ENCODE measurements at regions not wholly inside any gene's neighbourhood (a gene's known extent, or its start where the extent isn't known, plus 50 kb on each side); places are given as distances from the start of the nearest gene placed in this dataset.

- Histone ChIP-seq H3K4me3 (ENCODE audit: insufficient read depth, low read depth, low read length) (no peak overlapping the region), H3K4ac (ENCODE audit: low read depth, low read length) (no peak overlapping the region), H3K36me3 (ENCODE audit: control insufficient read depth, insufficient read depth, low read length) (no peaks in the 10 kb centered on the region), H2BK120ac (ENCODE audit: low read depth, low read length) (no peak overlapping the region), H3K79me1 (ENCODE audit: low read depth in 1 of 2, low read length in 2 of 2) (no peaks in the 10 kb centered on the region), H2BK5ac (ENCODE audit: low read depth, low read length, poor library complexity, severe bottlenecking) (no peak overlapping the region), H4K91ac (ENCODE audit: insufficient read depth, low read depth, low read length) (no peak overlapping the region), H3K9me1 (ENCODE audit: insufficient read depth, low read length) (no peaks in the 10 kb centered on the region), H4K8ac (ENCODE audit: low read depth in 2 of 2, low read length in 2 of 2) (no peak overlapping the region), H3K18ac (ENCODE audit: low read depth, low read length) (no peak overlapping the region), H4K5ac (ENCODE audit: low read depth, low read length) (no peak overlapping the region), H3K9ac (ENCODE audit: low read depth, low read length) (no peak overlapping the region), H3K9me3 (ENCODE audit: control insufficient read depth, insufficient read depth, low read length) (no peaks in the 10 kb centered on the region), H3K27ac (ENCODE audit: insufficient read depth, low read length) (no peak overlapping the region), H2AK5ac (ENCODE audit: low read depth, low read length) (no peak overlapping the region), H3K56ac (ENCODE audit: extremely low read depth, insufficient read depth, low read length) (no peak overlapping the region), H3K14ac (replicated peaks; ENCODE audit: low read depth, low read length) (no peak overlapping the region), H3K4me2 (ENCODE audit: low read depth, low read length) (no peak overlapping the region), H2BK15ac (ENCODE audit: low read depth, low read length) (no peak overlapping the region), H2AFZ (replicated peaks; ENCODE audit: low read length, poor library complexity) (no peak overlapping the region), H2BK20ac (ENCODE audit: low read depth, low read length) (no peak overlapping the region), H2AK9ac (replicated peaks; ENCODE audit: low read depth, low read length, poor library complexity) (no peak overlapping the region), H3K27me3 (ENCODE audit: control insufficient read depth, insufficient read depth, low read length) (no peaks in the 10 kb centered on the region), H3K23ac (ENCODE audit: low read depth, low read length) (no peak overlapping the region), H3K4me1 (ENCODE audit: control insufficient read depth, insufficient read depth, low read length) (no peaks in the 10 kb centered on the region), H4K20me1 (ENCODE audit: insufficient read depth, low read length) (no peaks in the 10 kb centered on the region)
- no peak for DNase-seq
- ATAC-seq (ENCODE audit: low read depth): no peak
- no TSS peak for BruUV-seq (replicated peaks)
- no CpG with 5 or more reads among the region's 4 CpGs for WGBS, 2 experiments (ENCODE audit: extremely low coverage in 2 of 2, insufficient read length in 1 of 2)
- intact Hi-C loops (cut with micrococcal nuclease): no loop called here
- dilution Hi-C loops (cut with HindIII; ENCODE audit: low sequenced_read_pairs, unreplicated experiment): no loop called here
- TF ChIP-seq CEBPB (IDR thresholded peaks at IDR 0.05; ENCODE audit: low read depth, low read length) (no peak), MAFK (IDR thresholded peaks at IDR 0.05; ENCODE audit: low read depth, low read length) (no peak), SMC3 (IDR thresholded peaks at IDR 0.05; ENCODE audit: low read depth, low read length) (no peak), CHD1 (IDR thresholded peaks at IDR 0.05; ENCODE audit: low read depth, low read length) (no peak), NFE2L2 (IDR thresholded peaks at IDR 0.05; ENCODE audit: low read depth, low read length) (no peak), ELK1 (IDR thresholded peaks at IDR 0.05; ENCODE audit: borderline replicate concordance, low read depth, low read length) (no peak), MXI1 (IDR thresholded peaks at IDR 0.05; ENCODE audit: borderline replicate concordance, low read depth, low read length) (no peak), RFX5 (IDR thresholded peaks at IDR 0.05; ENCODE audit: low read depth, low read length) (no peak), BHLHE40 (IDR thresholded peaks at IDR 0.05; ENCODE audit: low read depth, low read length) (no peak), RAD21 (IDR thresholded peaks at IDR 0.05; ENCODE audit: low read length) (no peak), POLR2A (IDR thresholded peaks at IDR 0.05; ENCODE audit: low read depth, low read length) (no peak), CTCF (conservative IDR thresholded peaks at IDR 0.05; ENCODE audit: low read depth, low read length) (no peak), FOS (IDR thresholded peaks at IDR 0.05; ENCODE audit: low read depth, low read length) (no peak), USF2 (IDR thresholded peaks at IDR 0.05; ENCODE audit: low read depth, low read length) (no peak), RCOR1 (IDR thresholded peaks at IDR 0.05; ENCODE audit: insufficient replicate concordance, low read length) (no peak), MAZ (IDR thresholded peaks at IDR 0.05; ENCODE audit: borderline replicate concordance, low read depth, low read length) (no peak)
- ChIA-PET CTCF (no interaction called here), POLR2A (ENCODE audit: unreplicated experiment) (no interaction called here)
- in situ Hi-C loops (cut with MboI; ENCODE audit: low sequenced_read_pairs): no loop called here
These were observed 494.6 kb upstream of the TENM3 start for GRCh38 chr4:181748581-181748980.

Data from IMR-90 (cell line).